SK-N-SH (cell line): ENCODE measurements at regions not wholly inside any gene's neighbourhood (a gene's known extent, or its start where the extent isn't known, plus 50 kb on each side); places are given as distances from the start of the nearest gene placed in this dataset.
A peak's percentile ranks its signal among the peaks of the same experiment; 100 is the strongest.

Source experiments
- CTCF ChIA-PET: fragments of 300-600, 350-600 bp; formaldehyde crosslinking; extraction: SDS; loops from one replicate; lab custom pipeline; 2021; lab: Yijun Ruan, JAX
- POLR2A ChIA-PET: fragments of 350-600 bp; sonication (Branson Sonifier 250); formaldehyde crosslinking; extraction: SDS; loops from one replicate; lab custom pipeline; 2020; ENCODE audit warnings: antibody characterized with exemption, inconsistent platforms; lab: Yijun Ruan, JAX
- DNase-seq: peaks from one replicate; pipeline ENCODE4 v3.0.0; 2012
- H2AFZ ChIP-seq: fragments of 200-600 bp; sonication (generic); 2 replicates; pipeline ENCODE4 v1.8.1; 2016; ENCODE audit warnings: antibody characterized with exemption, mild to moderate bottlenecking, low read depth
- H3F3A ChIP-seq: fragments of 200-600 bp; sonication (generic); replicated peaks from 2 replicates; pipeline ENCODE3; 2016; ENCODE audit warnings: antibody characterized with exemption, mild to moderate bottlenecking; ENCODE audit not compliant: insufficient read depth
- H3K27ac ChIP-seq, 2 experiments: fragments of 200-500 bp in 1 of 2; fragments of 200-600 bp in 1 of 2; sonication (Bioruptor generic) in 1 of 2; sonication (generic), shearing (Covaris generic) in 1 of 2; 2 replicates each; pipeline versions ENCODE4 v1.5.1 to v1.6.1; 2014 to 2016; ENCODE audit warnings: low read depth in 2 of 2, inconsistent platforms in 1 of 2, low read length in 1 of 2, mild to moderate bottlenecking in 1 of 2, mixed read lengths in 1 of 2
- H3K27me3 ChIP-seq: fragments of 200-600 bp; sonication (generic), shearing (Covaris generic); 2 replicates; pipeline ENCODE4 v1.6.1; 2016; ENCODE audit warnings: mixed run types; ENCODE audit not compliant: insufficient read depth
- H3K36me3 ChIP-seq, 2 experiments: fragments of 200-500 bp in 1 of 2; fragments of 200-600 bp in 1 of 2; sonication (Bioruptor generic) in 1 of 2; sonication (generic) in 1 of 2; replicated peaks in 1 of 2; 2 replicates each; pipeline versions ENCODE3 to v1.5.1; 2014 to 2016; ENCODE audit warnings: low read length in 1 of 2, mild to moderate bottlenecking in 1 of 2; ENCODE audit not compliant: insufficient read depth in 2 of 2, control insufficient read depth in 1 of 2
- H3K4me1 ChIP-seq, 2 experiments: fragments of 200-500 bp in 1 of 2; fragments of 200-600 bp in 1 of 2; sonication (Bioruptor generic) in 1 of 2; sonication (generic), shearing (Covaris generic) in 1 of 2; 2 replicates each; pipeline versions ENCODE4 v1.5.1 to v1.6.1; 2014 to 2016; ENCODE audit warnings: low read depth in 1 of 2, low read length in 1 of 2, mixed run types in 1 of 2; ENCODE audit not compliant: insufficient read depth in 2 of 2, control insufficient read depth in 1 of 2
- H3K4me2 ChIP-seq: fragments of 200-600 bp; sonication (generic), shearing (Covaris generic); 2 replicates; pipeline ENCODE4 v1.6.1; 2017; ENCODE audit warnings: mixed run types
- H3K4me3 ChIP-seq, 2 experiments: fragments of 200-500 bp in 1 of 2; fragments of 200-600 bp in 1 of 2; sonication (Bioruptor generic) in 1 of 2; sonication (generic), shearing (Covaris generic) in 1 of 2; 2 replicates each; pipeline versions ENCODE4 v1.5.1 to v1.8.1; 2014 to 2016; ENCODE audit warnings: low read depth in 2 of 2, inconsistent platforms in 1 of 2, low read length in 1 of 2, mild to moderate bottlenecking in 1 of 2, mixed read lengths in 1 of 2, moderate library complexity in 1 of 2
- H3K79me2 ChIP-seq: fragments of 200-600 bp; sonication (generic); 2 replicates; pipeline ENCODE4 v1.8.1; 2017; ENCODE audit warnings: mild to moderate bottlenecking; ENCODE audit not compliant: insufficient read depth
- H3K9ac ChIP-seq: fragments of 200-600 bp; sonication (generic); 2 replicates; pipeline ENCODE4 v1.6.1; 2017; ENCODE audit warnings: mixed run types
- H3K9me2 ChIP-seq: fragments of 200-600 bp; sonication (generic); 2 replicates; pipeline ENCODE4 v1.6.1; 2017; ENCODE audit warnings: mixed run types
- H3K9me3 ChIP-seq: fragments of 200-600 bp; sonication (generic); 2 replicates; pipeline ENCODE4 v1.6.1; 2017; ENCODE audit warnings: mixed run types, mild to moderate bottlenecking, moderate library complexity
- H4K20me1 ChIP-seq: fragments of 200-600 bp; sonication (generic); 2 replicates; pipeline ENCODE4 v1.6.1; 2017; ENCODE audit warnings: mild to moderate bottlenecking, mixed run types; ENCODE audit not compliant: insufficient read depth
- CTCF ChIP-seq: fragments of 200-600 bp; sonication (generic); IDR thresholded peaks from 2 replicates; pipeline ENCODE4 v1.6.1; 2017; ENCODE audit warnings: antibody characterized with exemption, mild to moderate bottlenecking, moderate library complexity
- ELF1 ChIP-seq: IDR thresholded peaks from 2 replicates; pipeline ENCODE4 v1.4.0; 2012
- EP300 ChIP-seq, 2 experiments: IDR thresholded peaks; 2 replicates each; pipeline versions ENCODE4 v1.4.0 to v1.6.1; 2012; ENCODE audit warnings: borderline replicate concordance in 1 of 2, low read depth in 1 of 2, low read length in 1 of 2
- EZH2phosphoT487 ChIP-seq: fragments of 200-600 bp; sonication (generic); IDR thresholded peaks from 2 replicates; pipeline ENCODE4 v1.6.1; 2017; ENCODE audit warnings: low read depth, mixed run types, mild to moderate bottlenecking, antibody characterized with exemption, moderate library complexity, borderline replicate concordance
- FOSL2 ChIP-seq: IDR thresholded peaks from 2 replicates; pipeline ENCODE4 v1.4.0; 2012; ENCODE audit warnings: low read depth, mild to moderate bottlenecking, moderate library complexity, borderline replicate concordance
- FOXJ3 ChIP-seq: sonication (generic); formaldehyde crosslinking; IDR thresholded peaks from 2 replicates; pipeline ENCODE4 v1.5.1; 2020; ENCODE audit warnings: mild to moderate bottlenecking, missing genetic modification reagents
- MXI1 ChIP-seq: IDR thresholded peaks from 2 replicates; pipeline ENCODE4 v1.6.1; 2012; ENCODE audit warnings: mild to moderate bottlenecking, low read depth, low read length, improper control_type of control experiment
- RAD21 ChIP-seq: IDR thresholded peaks from 2 replicates; pipeline ENCODE4 v1.6.1; 2012; ENCODE audit warnings: mild to moderate bottlenecking, low read length
- RCOR1 ChIP-seq: fragments of 150-350 bp; IDR thresholded peaks from 2 replicates; pipeline ENCODE4 v1.6.1; 2017; ENCODE audit warnings: antibody characterized with exemption, low read length
- RFX5 ChIP-seq: IDR thresholded peaks from 2 replicates; pipeline ENCODE4 v1.6.1; 2012; ENCODE audit warnings: mild to moderate bottlenecking, improper control_type of control experiment, low read length
- RXRA ChIP-seq: IDR thresholded peaks from 2 replicates; pipeline ENCODE4 v1.4.0; 2012; ENCODE audit warnings: low read depth, mild to moderate bottlenecking, borderline replicate concordance
- SIN3A ChIP-seq: IDR thresholded peaks from 2 replicates; pipeline ENCODE4 v1.6.1; 2012; ENCODE audit warnings: low read depth, mild to moderate bottlenecking, low read length, moderate library complexity, borderline replicate concordance
- SMC3 ChIP-seq: IDR thresholded peaks from 2 replicates; pipeline ENCODE4 v1.6.1; 2012; ENCODE audit warnings: low read depth, low read length, improper control_type of control experiment
- TEAD4 ChIP-seq: IDR thresholded peaks from 2 replicates; pipeline ENCODE4 v1.4.0; 2012; ENCODE audit warnings: mild to moderate bottlenecking, borderline replicate concordance; ENCODE audit not compliant: insufficient read depth
- USF1 ChIP-seq: IDR thresholded peaks from 2 replicates; pipeline ENCODE4 v1.4.0; 2012; ENCODE audit warnings: low read depth, borderline replicate concordance
- USF2 ChIP-seq: fragments of 150-350 bp; IDR thresholded peaks from 2 replicates; pipeline ENCODE4 v1.6.1; 2017; ENCODE audit warnings: antibody characterized with exemption, low read length, low read depth, borderline replicate concordance
- YY1 ChIP-seq: IDR thresholded peaks from 2 replicates; pipeline ENCODE4 v1.4.0; 2012; ENCODE audit warnings: low read depth, mild to moderate bottlenecking
- WGBS: methylation state at CpG from one replicate; pipeline ENCODE4 v1.1.6; 2017; ENCODE audit warnings: low lambda C conversion rate; 5-methylcytosine and 5-hydroxymethylcytosine counted together

- peaks cover 18 to 30% of the 10 kb centered on the region in 2 experiments for H3K4me1 ChIP-seq
- H3K4me3 ChIP-seq = no peak overlapping the region
- H3K79me2 ChIP-seq = no peaks in the 10 kb centered on the region
- H3K36me3 ChIP-seq = no peaks in the 10 kb centered on the region
- WGBS = 100% methylated on average over 1 of the region's 1 CpG
- no peaks in the 10 kb centered on the region for H3K27me3 ChIP-seq
- CTCF ChIA-PET = interaction anchor here (1.4 to 1.5 kb wide), 4 partner anchors 27 to 213 kb away, joined by 3 to 5 read pairs (median 4); partner anchors contain the start of gene KALRN
- H3F3A ChIP-seq = peaks cover 27% of the 10 kb centered on the region
- no peaks in the 10 kb centered on the region for H3K9me2 ChIP-seq
- no peak for DNase-seq
- TF ChIP-seq USF1 = no peak
- no peak for TF ChIP-seq EZH2phosphoT487
- TF ChIP-seq RAD21 = no peak
- TF ChIP-seq EP300 (IDR thresholded peaks at IDR 0.05; ENCODE audit: borderline replicate concordance in 1 of 2, low read depth in 1 of 2, low read length in 1 of 2) = peak in 1 of 2 experiments; percentile 11; a peak in 1 of 4 replicates
- no peak for TF ChIP-seq TEAD4
- TF ChIP-seq, all 33 proteins: peak for 1
- H3K9ac ChIP-seq = no peak overlapping the region
- POLR2A ChIA-PET = no interaction called here
- H2AFZ ChIP-seq = no peak overlapping the region
- no peaks in the 10 kb centered on the region for H3K9me3 ChIP-seq
- H3K27ac ChIP-seq = peak overlapping the region in 1 of 2 experiments; percentile 97; a peak in 2 of 4 replicates
- H3K4me2 ChIP-seq = no peak overlapping the region
- H4K20me1 ChIP-seq = no peaks in the 10 kb centered on the region
Measured at GRCh38 chr3:124246376-124246775, 254.5 kb upstream of the ROPN1 start.

- WGBS = 100% methylated on average over 2 of the region's 2 CpGs
Measured at GRCh38 chr3:124246949-124247348, 255.0 kb upstream of the ROPN1 start.

More at GRCh38 chr3:124246949-124247348, 255.0 kb upstream of the ROPN1 start:
- H3K4me2 ChIP-seq = no peak overlapping the region
- H3K79me2 ChIP-seq = no peaks in the 10 kb centered on the region
- no peaks in the 10 kb centered on the region for H3K9me2 ChIP-seq
- H3K4me1 ChIP-seq = peaks cover 18 to 30% of the 10 kb centered on the region in 2 experiments
- no peaks in the 10 kb centered on the region for H3K36me3 ChIP-seq
- H3F3A ChIP-seq = peaks cover 27% of the 10 kb centered on the region
- DNase-seq = no peak
- no peak overlapping the region for H3K9ac ChIP-seq
- POLR2A ChIA-PET = no interaction called here
- CTCF ChIA-PET = interaction anchor here (0.6 to 1.5 kb wide), 8 partner anchors 10 to 275 kb away, joined by 3 to 5 read pairs (median 3); no protein-coding TSS in a partner anchor
- H2AFZ ChIP-seq = no peak overlapping the region
- H3K27ac ChIP-seq = peak overlapping the region in 1 of 2 experiments; percentile 97; a peak in 3 of 4 replicates
- no peaks in the 10 kb centered on the region for H3K9me3 ChIP-seq
- no peaks in the 10 kb centered on the region for H3K27me3 ChIP-seq
- no peak overlapping the region for H3K4me3 ChIP-seq
- H4K20me1 ChIP-seq = no peaks in the 10 kb centered on the region
- no peak for TF ChIP-seq MXI1
- TF ChIP-seq RCOR1 = no peak
- TF ChIP-seq SMC3 = peak; percentile 20; the same call in 1 of the 2 replicates
- TF ChIP-seq YY1 = no peak
- peak; percentile 49 for TF ChIP-seq CTCF
- TF ChIP-seq RFX5 = no peak
- TF ChIP-seq FOSL2 = no peak
- TF ChIP-seq ELF1 = no peak
- TF ChIP-seq RXRA = no peak
- no peak for TF ChIP-seq USF2
- no peak for TF ChIP-seq SIN3A
- TF ChIP-seq RAD21 = peak; percentile 57
- no peak for TF ChIP-seq FOXJ3
